Left renal pelvis (tissue), 4 donors: ENCODE measurements at regions not wholly inside any gene's neighbourhood (a gene's known extent, or its start where the extent isn't known, plus 50 kb on each side); places are given as distances from the start of the nearest gene placed in this dataset.

Source experiments
- DNase-seq, 4 donors: peaks; one replicate each; pipeline ENCODE4 v3.0.0-alpha.2; 2013; ENCODE audit warnings: low read depth in 4 of 4, low spot score in 3 of 4

GRCh38 chr2:15832849-15833680 lies 107.3 kb upstream of the MYCN start:
- DNase-seq = no peak

- DNase-seq = no peak
These were observed 106.6 kb upstream of the MYCN start for GRCh38 chr2:15833731-15834130.

GRCh38 chr2:15834381-15835031 lies 105.8 kb upstream of the MYCN start:
- DNase-seq = no peak

- DNase-seq = no peak
These were observed 104.2 kb upstream of the MYCN start for GRCh38 chr2:15835991-15836688.

GRCh38 chr2:15836689-15837610 lies 103.4 kb upstream of the MYCN start:
- DNase-seq = no peak

GRCh38 chr2:15838481-15839090 lies 101.8 kb upstream of the MYCN start:
- no peak for DNase-seq

GRCh38 chr2:15839426-15840124 lies 100.8 kb upstream of the MYCN start:
- DNase-seq = no peak

GRCh38 chr2:15840148-15840547 lies 100.2 kb upstream of the MYCN start:
- no peak for DNase-seq

- no peak for DNase-seq
These were observed 99.4 kb upstream of the MYCN start for GRCh38 chr2:15840969-15841368.

GRCh38 chr2:15841776-15842560 lies 98.4 kb upstream of the MYCN start:
- no peak for DNase-seq

- no peak for DNase-seq
These were observed 97.3 kb upstream of the MYCN start for GRCh38 chr2:15842758-15843666.

- no peak for DNase-seq
These were observed 96.0 kb upstream of the MYCN start for GRCh38 chr2:15844211-15844801.

GRCh38 chr2:15845294-15845693 lies 95.1 kb upstream of the MYCN start:
- DNase-seq = no peak

GRCh38 chr2:15845737-15846405 lies 94.5 kb upstream of the MYCN start:
- no peak for DNase-seq

- no peak for DNase-seq
These were observed 93.7 kb upstream of the MYCN start for GRCh38 chr2:15846626-15847025.

- DNase-seq = no peak
These were observed 89.8 kb upstream of the MYCN start for GRCh38 chr2:15850534-15850933.
